ENCODE measurements at regions not wholly inside any gene's neighbourhood (a gene's known extent, or its start where the extent isn't known, plus 50 kb on each side); places are given as distances from the start of the nearest gene placed in this dataset.

DNA sequence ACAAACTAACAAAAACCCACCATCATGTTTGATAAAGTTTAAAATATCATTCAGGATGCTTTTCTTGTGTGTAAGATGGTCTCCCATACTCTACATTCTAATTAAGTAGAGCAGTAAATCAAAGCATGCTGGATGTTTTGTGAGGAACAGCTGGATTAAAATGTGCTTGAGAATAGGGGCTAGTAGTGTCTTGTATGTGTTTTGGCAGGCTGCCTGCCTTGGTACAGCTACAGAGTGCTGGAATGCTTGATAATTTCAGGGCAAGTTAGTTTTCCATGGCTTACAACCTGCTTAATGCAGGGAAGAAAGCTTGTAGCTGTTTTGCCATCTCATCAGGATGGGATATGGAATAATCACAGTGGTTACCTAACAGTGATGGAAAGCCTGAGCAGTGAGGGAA lies 636.6 kb upstream of the MMS22L start:
- no peak for TF ChIP-seq CTCF (IDR thresholded peaks at IDR 0.05)
- TF ChIP-seq POLR2A (IDR thresholded peaks at IDR 0.05) = no peak
